Skeletal muscle satellite cell (primary cell): ENCODE measurements at regions not wholly inside any gene's neighbourhood (a gene's known extent, or its start where the extent isn't known, plus 50 kb on each side); places are given as distances from the start of the nearest gene placed in this dataset. TPM values are rescaled to one million over a fixed set of nuclear protein-coding genes. Genes with fewer than 3 reads are reported as not detected.

ENCODE experiments used
- small RNA-seq: library from RNA; depleted of rRNA; stranded (forward); fragments of <200 nt; gene quantifications from one replicate; pipeline ENCODE3, GENCODE V24; 2012

Small RNA genes lying in the stretch of these regions (small RNA-seq; reads per million reads assigned to genes)
- gene AC082651.2 (not detected), gene RNU4-73P (not detected)
